IMR-90 (cell line): ENCODE measurements at regions not wholly inside any gene's neighbourhood (a gene's known extent, or its start where the extent isn't known, plus 50 kb on each side); places are given as distances from the start of the nearest gene placed in this dataset.
"Not testable (repeated sequence)": the region's sequence is repeated elsewhere in the genome, so short reads cannot be mapped to it uniquely, and the experiment has no call there.

ENCODE experiments used
- MAFK ChIP-seq: IDR thresholded peaks from 2 replicates; pipeline ENCODE4 v1.6.1; 2012; ENCODE audit warnings: low read depth, low read length, improper control_type of control experiment
- TF ChIP-seq, protein P1 (sequence below): conservative IDR thresholded peaks from 2 replicates; pipeline ENCODE4 v1.5.1; 2012; ENCODE audit warnings: mild to moderate bottlenecking, low read depth, low read length, improper control_type of control experiment

DNA sequence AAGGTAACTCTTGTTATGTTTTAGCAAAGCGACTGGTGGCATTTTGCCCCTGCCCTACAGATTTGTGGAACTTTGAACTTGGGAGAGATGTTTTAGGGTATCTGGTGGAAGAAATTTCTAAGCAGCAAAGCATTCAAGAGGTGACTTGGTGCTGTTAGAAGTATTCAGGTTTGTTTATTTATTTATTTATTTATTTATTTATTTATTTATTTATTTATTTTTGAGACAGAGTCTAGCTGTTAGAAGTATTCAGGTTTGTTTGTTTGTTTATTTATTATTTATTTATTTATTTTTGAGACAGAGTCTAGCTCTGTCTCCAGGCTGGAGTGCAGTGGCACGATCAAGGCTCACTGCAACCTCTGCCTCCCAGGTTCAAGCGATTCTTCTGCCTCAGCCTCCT lies 89.8 kb upstream of the DDHD1 start:
- TF ChIP-seq, protein P1, sequence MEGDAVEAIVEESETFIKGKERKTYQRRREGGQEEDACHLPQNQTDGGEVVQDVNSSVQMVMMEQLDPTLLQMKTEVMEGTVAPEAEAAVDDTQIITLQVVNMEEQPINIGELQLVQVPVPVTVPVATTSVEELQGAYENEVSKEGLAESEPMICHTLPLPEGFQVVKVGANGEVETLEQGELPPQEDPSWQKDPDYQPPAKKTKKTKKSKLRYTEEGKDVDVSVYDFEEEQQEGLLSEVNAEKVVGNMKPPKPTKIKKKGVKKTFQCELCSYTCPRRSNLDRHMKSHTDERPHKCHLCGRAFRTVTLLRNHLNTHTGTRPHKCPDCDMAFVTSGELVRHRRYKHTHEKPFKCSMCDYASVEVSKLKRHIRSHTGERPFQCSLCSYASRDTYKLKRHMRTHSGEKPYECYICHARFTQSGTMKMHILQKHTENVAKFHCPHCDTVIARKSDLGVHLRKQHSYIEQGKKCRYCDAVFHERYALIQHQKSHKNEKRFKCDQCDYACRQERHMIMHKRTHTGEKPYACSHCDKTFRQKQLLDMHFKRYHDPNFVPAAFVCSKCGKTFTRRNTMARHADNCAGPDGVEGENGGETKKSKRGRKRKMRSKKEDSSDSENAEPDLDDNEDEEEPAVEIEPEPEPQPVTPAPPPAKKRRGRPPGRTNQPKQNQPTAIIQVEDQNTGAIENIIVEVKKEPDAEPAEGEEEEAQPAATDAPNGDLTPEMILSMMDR: not testable (repeated sequence)
- not testable (repeated sequence) for TF ChIP-seq MAFK
